Mammary epithelial cell (primary cell): ENCODE measurements at regions not wholly inside any gene's neighbourhood (a gene's known extent, or its start where the extent isn't known, plus 50 kb on each side); places are given as distances from the start of the nearest gene placed in this dataset.

Experiments
- EZH2 ChIP-seq: IDR thresholded peaks from 2 replicates; pipeline ENCODE4 v1.6.1; 2012; ENCODE audit warnings: low read length, inconsistent platforms, borderline replicate concordance
- TF ChIP-seq, protein P1 (sequence below), 2 donors: IDR thresholded peaks in 1 of 2; conservative IDR thresholded peaks in 1 of 2; 2 replicates each; pipeline ENCODE4 v1.5.1; 2011 to 2012; ENCODE audit warnings: inconsistent platforms in 2 of 2, low read length in 2 of 2, mild to moderate bottlenecking in 2 of 2, control low read depth in 1 of 2, low read depth in 1 of 2; ENCODE audit not compliant: insufficient read depth in 1 of 2; ENCODE audit errors: extremely low read depth in 1 of 2

GRCh38 chr19:31505596-31505910 is 156.3 kb upstream of the TSHZ3 start:
- TF ChIP-seq, protein P1, sequence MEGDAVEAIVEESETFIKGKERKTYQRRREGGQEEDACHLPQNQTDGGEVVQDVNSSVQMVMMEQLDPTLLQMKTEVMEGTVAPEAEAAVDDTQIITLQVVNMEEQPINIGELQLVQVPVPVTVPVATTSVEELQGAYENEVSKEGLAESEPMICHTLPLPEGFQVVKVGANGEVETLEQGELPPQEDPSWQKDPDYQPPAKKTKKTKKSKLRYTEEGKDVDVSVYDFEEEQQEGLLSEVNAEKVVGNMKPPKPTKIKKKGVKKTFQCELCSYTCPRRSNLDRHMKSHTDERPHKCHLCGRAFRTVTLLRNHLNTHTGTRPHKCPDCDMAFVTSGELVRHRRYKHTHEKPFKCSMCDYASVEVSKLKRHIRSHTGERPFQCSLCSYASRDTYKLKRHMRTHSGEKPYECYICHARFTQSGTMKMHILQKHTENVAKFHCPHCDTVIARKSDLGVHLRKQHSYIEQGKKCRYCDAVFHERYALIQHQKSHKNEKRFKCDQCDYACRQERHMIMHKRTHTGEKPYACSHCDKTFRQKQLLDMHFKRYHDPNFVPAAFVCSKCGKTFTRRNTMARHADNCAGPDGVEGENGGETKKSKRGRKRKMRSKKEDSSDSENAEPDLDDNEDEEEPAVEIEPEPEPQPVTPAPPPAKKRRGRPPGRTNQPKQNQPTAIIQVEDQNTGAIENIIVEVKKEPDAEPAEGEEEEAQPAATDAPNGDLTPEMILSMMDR (conservative IDR thresholded peaks at IDR 0.05 in 1 of 2, IDR thresholded peaks at IDR 0.05 in 1 of 2; ENCODE audit: extremely low read depth in 1 of 2, insufficient read depth in 1 of 2, low read depth in 1 of 2, low read length in 2 of 2) = no peak
- no peak for TF ChIP-seq EZH2
